ENCODE measurements at regions not wholly inside any gene's neighbourhood (a gene's known extent, or its start where the extent isn't known, plus 50 kb on each side); places are given as distances from the start of the nearest gene placed in this dataset.

DNA sequence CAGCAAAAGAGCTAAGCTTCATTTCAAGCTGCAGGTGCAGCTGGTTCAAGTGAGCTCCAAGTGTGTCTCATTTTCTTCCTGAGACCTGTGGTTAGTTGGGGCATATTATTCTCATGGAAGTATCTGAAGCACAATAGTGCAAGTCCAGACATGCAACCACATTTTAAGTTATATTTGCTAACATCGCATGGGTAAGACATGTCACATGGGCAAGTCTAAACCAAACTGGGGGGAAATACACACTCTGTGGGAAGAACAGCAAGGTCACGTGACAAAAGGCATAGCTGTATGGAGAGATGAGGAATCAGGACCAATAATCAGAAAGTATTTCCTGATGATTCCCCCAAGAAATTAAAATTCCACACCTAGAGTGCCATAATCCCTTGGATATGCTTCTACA is 94.9 kb upstream of the NDP start:
- TF ChIP-seq, protein P1, sequence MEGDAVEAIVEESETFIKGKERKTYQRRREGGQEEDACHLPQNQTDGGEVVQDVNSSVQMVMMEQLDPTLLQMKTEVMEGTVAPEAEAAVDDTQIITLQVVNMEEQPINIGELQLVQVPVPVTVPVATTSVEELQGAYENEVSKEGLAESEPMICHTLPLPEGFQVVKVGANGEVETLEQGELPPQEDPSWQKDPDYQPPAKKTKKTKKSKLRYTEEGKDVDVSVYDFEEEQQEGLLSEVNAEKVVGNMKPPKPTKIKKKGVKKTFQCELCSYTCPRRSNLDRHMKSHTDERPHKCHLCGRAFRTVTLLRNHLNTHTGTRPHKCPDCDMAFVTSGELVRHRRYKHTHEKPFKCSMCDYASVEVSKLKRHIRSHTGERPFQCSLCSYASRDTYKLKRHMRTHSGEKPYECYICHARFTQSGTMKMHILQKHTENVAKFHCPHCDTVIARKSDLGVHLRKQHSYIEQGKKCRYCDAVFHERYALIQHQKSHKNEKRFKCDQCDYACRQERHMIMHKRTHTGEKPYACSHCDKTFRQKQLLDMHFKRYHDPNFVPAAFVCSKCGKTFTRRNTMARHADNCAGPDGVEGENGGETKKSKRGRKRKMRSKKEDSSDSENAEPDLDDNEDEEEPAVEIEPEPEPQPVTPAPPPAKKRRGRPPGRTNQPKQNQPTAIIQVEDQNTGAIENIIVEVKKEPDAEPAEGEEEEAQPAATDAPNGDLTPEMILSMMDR (IDR thresholded peaks at IDR 0.05 in 8 of 11, conservative IDR thresholded peaks at IDR 0.05 in 3 of 11), result no peak
- TF ChIP-seq POLR2AphosphoS5 (IDR thresholded peaks at IDR 0.05), result no peak
- no peak for TF ChIP-seq POLR2A (IDR thresholded peaks at IDR 0.05)
